ENCODE measurements at regions not wholly inside any gene's neighbourhood (a gene's known extent, or its start where the extent isn't known, plus 50 kb on each side); places are given as distances from the start of the nearest gene placed in this dataset.

DNA sequence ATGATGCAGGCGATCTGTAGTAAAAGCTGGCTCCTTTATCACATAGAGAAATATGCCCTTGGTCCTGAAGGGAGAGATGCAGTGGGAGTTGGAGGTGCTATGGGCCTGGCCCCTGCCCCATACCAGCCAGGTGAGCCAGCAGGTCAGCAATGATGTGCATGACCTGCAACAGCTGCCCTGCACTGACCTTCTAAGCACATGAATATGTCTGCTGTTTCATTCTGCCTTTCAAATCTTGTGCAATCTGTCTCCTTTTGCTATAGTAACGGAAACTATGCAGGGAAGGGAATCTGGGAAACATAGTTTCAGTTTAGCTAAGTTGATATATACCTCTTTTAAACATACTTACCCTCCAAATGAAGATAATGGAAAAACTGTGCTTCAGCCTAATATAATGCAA, 235.2 kb downstream of the TDRD15 start:
- intact Hi-C loops (cut with micrococcal nuclease; ENCODE audit: unreplicated experiment): no loop called here
- TF ChIP-seq, protein P1, sequence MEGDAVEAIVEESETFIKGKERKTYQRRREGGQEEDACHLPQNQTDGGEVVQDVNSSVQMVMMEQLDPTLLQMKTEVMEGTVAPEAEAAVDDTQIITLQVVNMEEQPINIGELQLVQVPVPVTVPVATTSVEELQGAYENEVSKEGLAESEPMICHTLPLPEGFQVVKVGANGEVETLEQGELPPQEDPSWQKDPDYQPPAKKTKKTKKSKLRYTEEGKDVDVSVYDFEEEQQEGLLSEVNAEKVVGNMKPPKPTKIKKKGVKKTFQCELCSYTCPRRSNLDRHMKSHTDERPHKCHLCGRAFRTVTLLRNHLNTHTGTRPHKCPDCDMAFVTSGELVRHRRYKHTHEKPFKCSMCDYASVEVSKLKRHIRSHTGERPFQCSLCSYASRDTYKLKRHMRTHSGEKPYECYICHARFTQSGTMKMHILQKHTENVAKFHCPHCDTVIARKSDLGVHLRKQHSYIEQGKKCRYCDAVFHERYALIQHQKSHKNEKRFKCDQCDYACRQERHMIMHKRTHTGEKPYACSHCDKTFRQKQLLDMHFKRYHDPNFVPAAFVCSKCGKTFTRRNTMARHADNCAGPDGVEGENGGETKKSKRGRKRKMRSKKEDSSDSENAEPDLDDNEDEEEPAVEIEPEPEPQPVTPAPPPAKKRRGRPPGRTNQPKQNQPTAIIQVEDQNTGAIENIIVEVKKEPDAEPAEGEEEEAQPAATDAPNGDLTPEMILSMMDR (IDR thresholded peaks at IDR 0.05; ENCODE audit: insufficient read depth in 1 of 2, low read depth in 1 of 2, low read length in 1 of 2, severe bottlenecking in 1 of 2, unreplicated experiment in 1 of 2): no peak
- H3K27ac Mint-ChIP-seq (ENCODE audit: unreplicated experiment): peak overlapping the region; percentile 8
- no peaks in the 10 kb centered on the region for H3K27me3 Mint-ChIP-seq (ENCODE audit: insufficient read depth, unreplicated experiment)
- H3K9me3 Mint-ChIP-seq (ENCODE audit: unreplicated experiment): peaks cover 30% of the 10 kb centered on the region
- Histone ChIP-seq H3K9me3 (no peaks in the 10 kb centered on the region), H3K27me3 (replicated peaks; ENCODE audit: control insufficient read depth, insufficient read depth, low read length) (no peaks in the 10 kb centered on the region), H3K4me1 (peaks cover 9% of the 10 kb centered on the region), H3K4me3 (ENCODE audit: low read depth, low read length) (no peak overlapping the region), H3K36me3 (ENCODE audit: control insufficient read depth, insufficient read depth, low read length) (no peaks in the 10 kb centered on the region)
- no peak overlapping the region for H3K4me3 Mint-ChIP-seq (ENCODE audit: unreplicated experiment)
- POLR2A ChIA-PET: interaction anchor here (0.6 kb wide), 1 partner anchor 260 kb away, joined by 3 read pairs; no protein-coding TSS in a partner anchor
- CTCF ChIA-PET: no interaction called here
- peaks cover 7% of the 10 kb centered on the region for H3K4me1 Mint-ChIP-seq (ENCODE audit: low read depth, unreplicated experiment)
- H3K36me3 Mint-ChIP-seq (ENCODE audit: insufficient read depth, unreplicated experiment): no peaks in the 10 kb centered on the region
- BruUV-seq (replicated peaks): no TSS peak
- DNase-seq: peak in 1 of 2 experiments; percentile 9

DNA sequence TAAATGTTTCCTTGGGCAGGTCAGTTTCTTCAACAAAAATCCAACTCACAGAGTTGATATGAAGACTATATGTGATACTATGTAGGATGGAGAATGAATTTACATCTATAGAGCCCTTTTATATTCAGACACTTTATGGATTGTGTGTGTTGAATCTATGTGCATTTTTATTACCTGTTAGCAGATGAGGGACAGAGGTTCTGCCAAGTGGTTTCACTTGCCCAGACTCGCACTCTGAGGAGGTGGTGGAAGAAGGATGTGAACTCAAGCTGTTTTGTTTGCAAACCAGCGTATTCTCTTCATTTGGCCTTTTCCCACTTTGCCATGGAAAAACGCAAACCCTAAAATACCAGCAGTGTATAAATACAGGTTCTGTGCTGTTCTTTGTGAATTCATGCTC, 237.6 kb downstream of the TDRD15 start:
- Mint-ChIP-seq H3K27ac (ENCODE audit: unreplicated experiment) (no peak overlapping the region), H3K27me3 (ENCODE audit: insufficient read depth, unreplicated experiment) (no peaks in the 10 kb centered on the region), H3K9me3 (ENCODE audit: unreplicated experiment) (peaks cover 16% of the 10 kb centered on the region), H3K36me3 (ENCODE audit: insufficient read depth, unreplicated experiment) (no peaks in the 10 kb centered on the region), H3K4me1 (ENCODE audit: low read depth, unreplicated experiment) (peaks cover 7% of the 10 kb centered on the region), H3K4me3 (ENCODE audit: unreplicated experiment) (no peak overlapping the region)
- peaks cover 9% of the 10 kb centered on the region for H3K4me1 ChIP-seq
- TF ChIP-seq, protein P1 (IDR thresholded peaks at IDR 0.05; ENCODE audit: insufficient read depth in 1 of 2, low read depth in 1 of 2, low read length in 1 of 2, severe bottlenecking in 1 of 2, unreplicated experiment in 1 of 2): no peak
- DNase-seq: no peak
- ChIA-PET CTCF (no interaction called here), POLR2A (no interaction called here)
- H3K9me3 ChIP-seq: no peaks in the 10 kb centered on the region
- BruUV-seq (replicated peaks): no TSS peak
- H3K27me3 ChIP-seq (replicated peaks; ENCODE audit: control insufficient read depth, insufficient read depth, low read length): no peaks in the 10 kb centered on the region
- no peaks in the 10 kb centered on the region for H3K36me3 ChIP-seq (ENCODE audit: control insufficient read depth, insufficient read depth, low read length)
- H3K4me3 ChIP-seq (ENCODE audit: low read depth, low read length): no peak overlapping the region
- intact Hi-C loops (cut with micrococcal nuclease; ENCODE audit: unreplicated experiment): no loop called here

DNA sequence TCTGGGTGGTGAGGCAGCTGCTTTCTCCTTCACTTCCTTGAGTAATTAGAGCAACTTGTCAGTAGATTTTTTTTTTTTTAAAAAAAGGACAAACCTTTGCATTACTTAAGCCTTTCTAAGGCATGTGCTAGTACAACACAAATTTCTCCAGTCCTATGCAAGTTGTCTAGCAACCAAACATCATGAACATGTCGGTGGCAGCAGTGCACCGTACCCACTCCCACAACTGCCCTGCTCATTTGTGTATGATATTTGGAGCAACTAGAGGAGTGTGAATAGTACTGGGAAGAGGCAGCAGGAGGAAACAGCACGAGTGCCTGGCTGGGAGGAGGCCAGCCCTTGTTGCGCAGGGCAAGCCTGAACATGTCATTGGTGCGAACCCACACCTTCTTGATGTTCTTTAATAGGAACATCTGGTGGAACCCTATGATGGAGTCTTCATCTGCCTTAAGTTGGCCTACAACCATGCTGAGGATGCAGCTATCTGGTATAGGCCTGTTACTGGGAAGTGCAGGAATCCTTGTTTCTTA, 238.3 kb downstream of the TDRD15 start:
- H3K4me1 ChIP-seq: peaks cover 3% of the 10 kb centered on the region
- Mint-ChIP-seq H3K36me3 (ENCODE audit: insufficient read depth, unreplicated experiment) (no peaks in the 10 kb centered on the region), H3K4me1 (ENCODE audit: low read depth, unreplicated experiment) (peaks cover 7% of the 10 kb centered on the region), H3K27me3 (ENCODE audit: insufficient read depth, unreplicated experiment) (peaks cover 2% of the 10 kb centered on the region), H3K9me3 (ENCODE audit: unreplicated experiment) (peaks cover 16% of the 10 kb centered on the region), H3K27ac (ENCODE audit: unreplicated experiment) (no peak overlapping the region), H3K4me3 (ENCODE audit: unreplicated experiment) (no peak overlapping the region)
- no peaks in the 10 kb centered on the region for H3K27me3 ChIP-seq (replicated peaks; ENCODE audit: control insufficient read depth, insufficient read depth, low read length)
- no peaks in the 10 kb centered on the region for H3K36me3 ChIP-seq (ENCODE audit: control insufficient read depth, insufficient read depth, low read length)
- BruUV-seq (replicated peaks): no TSS peak
- no peaks in the 10 kb centered on the region for H3K9me3 ChIP-seq
- H3K4me3 ChIP-seq (ENCODE audit: low read depth, low read length): no peak overlapping the region
- intact Hi-C loops (cut with micrococcal nuclease; ENCODE audit: unreplicated experiment): no loop called here
- ChIA-PET POLR2A (no interaction called here), CTCF (no interaction called here)
- TF ChIP-seq, protein P1 (IDR thresholded peaks at IDR 0.05; ENCODE audit: insufficient read depth in 1 of 2, low read depth in 1 of 2, low read length in 1 of 2, severe bottlenecking in 1 of 2, unreplicated experiment in 1 of 2): no peak
- no peak for DNase-seq

Measured in Caco-2 (cell line).